SK-N-SH treated with all-trans-retinoic acid at 6 μM for 48 hours (cell line): ENCODE measurements at regions not wholly inside any gene's neighbourhood (a gene's known extent, or its start where the extent isn't known, plus 50 kb on each side); places are given as distances from the start of the nearest gene placed in this dataset.

Source experiments
- ATAC-seq: fragments of 200-7000 bp; cut with Tn5 transposase; 3 replicates; pipeline ENCODE4 v1.9.1; 2020; ENCODE audit warnings: mild to moderate bottlenecking, moderate library complexity
- BACH2 ChIP-seq: fragments of 250-450 bp; sonication (Bioruptor Pico); IDR thresholded peaks from 2 replicates; pipeline ENCODE4 v1.9.0; 2021; ENCODE audit warnings: mild to moderate bottlenecking, borderline replicate concordance
- CREB5 ChIP-seq: fragments of 250-450 bp; sonication (Bioruptor Pico); IDR thresholded peaks from 2 replicates; pipeline ENCODE4 v1.5.1; 2020; ENCODE audit warnings: low read depth, mild to moderate bottlenecking, moderate library complexity
- CSDC2 ChIP-seq: fragments of 250-450 bp; sonication (Bioruptor Pico); IDR thresholded peaks from 2 replicates; pipeline ENCODE4 v1.5.0; 2020; ENCODE audit warnings: mild to moderate bottlenecking, moderate library complexity
- ESRRG ChIP-seq: fragments of 250-450 bp; sonication (Bioruptor Pico); IDR thresholded peaks from 2 replicates; pipeline ENCODE4 v1.6.1; 2021; ENCODE audit warnings: mild to moderate bottlenecking
- GLIS3 ChIP-seq: fragments of 250-450 bp; sonication (Bioruptor Pico); IDR thresholded peaks from 2 replicates; pipeline ENCODE4 v1.5.0; 2020; ENCODE audit warnings: mild to moderate bottlenecking, moderate library complexity
- ISL1 ChIP-seq: fragments of 250-450 bp; sonication (Bioruptor Pico); IDR thresholded peaks from 2 replicates; pipeline ENCODE4 v2.1.2; 2022; ENCODE audit warnings: mild to moderate bottlenecking, moderate library complexity
- OSR1 ChIP-seq: fragments of 250-450 bp; sonication (Bioruptor Pico); IDR thresholded peaks from 2 replicates; pipeline ENCODE4 v1.8.0; 2022; ENCODE audit warnings: moderate library complexity, mild to moderate bottlenecking, inconsistent platforms
- PATZ1 ChIP-seq: fragments of 250-450 bp; sonication (Bioruptor Pico); IDR thresholded peaks from 2 replicates; pipeline ENCODE4 v1.8.0; 2020; ENCODE audit warnings: mild to moderate bottlenecking, moderate library complexity, borderline replicate concordance
- PPARA ChIP-seq: fragments of 250-450 bp; sonication (Bioruptor Pico); IDR thresholded peaks from 2 replicates; pipeline ENCODE4 v1.5.0; 2020; ENCODE audit warnings: mild to moderate bottlenecking, borderline replicate concordance
- RARB ChIP-seq: fragments of 250-450 bp; sonication (Bioruptor Pico); IDR thresholded peaks from 2 replicates; pipeline ENCODE4 v1.8.0; 2021; ENCODE audit warnings: mild to moderate bottlenecking, moderate library complexity
- SNAI2 ChIP-seq: fragments of 250-450 bp; sonication (Bioruptor Pico); IDR thresholded peaks from 2 replicates; pipeline ENCODE4 v1.5.0; 2020; ENCODE audit warnings: mild to moderate bottlenecking, moderate library complexity
- TCF4 ChIP-seq: fragments of 250-450 bp; sonication (Bioruptor Pico); IDR thresholded peaks from 2 replicates; pipeline ENCODE4 v1.8.0; 2021; ENCODE audit warnings: mild to moderate bottlenecking, moderate library complexity, borderline replicate concordance
- TOX ChIP-seq: fragments of 250-450 bp; sonication (Bioruptor Pico); IDR thresholded peaks from 2 replicates; pipeline ENCODE4 v1.8.0; 2021; ENCODE audit warnings: mild to moderate bottlenecking, moderate library complexity, borderline replicate concordance
- ZC3H10 ChIP-seq: fragments of 250-450 bp; sonication (Bioruptor Pico); IDR thresholded peaks from 2 replicates; pipeline ENCODE4 v1.5.1; 2021; ENCODE audit warnings: mild to moderate bottlenecking, moderate library complexity
- ZFP3 ChIP-seq: fragments of 250-450 bp; sonication (Bioruptor Pico); IDR thresholded peaks from 2 replicates; pipeline ENCODE4 v1.5.0; 2020; ENCODE audit warnings: mild to moderate bottlenecking, moderate library complexity
- ZFP30 ChIP-seq: fragments of 450-650 bp; formaldehyde crosslinking; IDR thresholded peaks from 2 replicates; pipeline ENCODE4 v1.5.0; 2022; ENCODE audit warnings: mild to moderate bottlenecking, moderate library complexity
- ZNF565 ChIP-seq: fragments of 450-650 bp; formaldehyde crosslinking; conservative IDR thresholded peaks from 2 replicates; pipeline ENCODE4 v1.5.0; 2020; ENCODE audit warnings: low read depth, mild to moderate bottlenecking, moderate library complexity
- ZNF70 ChIP-seq: fragments of 450-650 bp; formaldehyde crosslinking; IDR thresholded peaks from 2 replicates; pipeline ENCODE4 v1.5.0; 2020; ENCODE audit warnings: mild to moderate bottlenecking, moderate library complexity
- ZNF8 ChIP-seq: fragments of 450-650 bp; formaldehyde crosslinking; IDR thresholded peaks from 2 replicates; pipeline ENCODE4 v1.5.0; 2020; ENCODE audit warnings: mild to moderate bottlenecking, moderate library complexity
- TF ChIP-seq, protein P1 (sequence below): fragments of 250-450 bp; sonication (Bioruptor Pico); IDR thresholded peaks from 2 replicates; pipeline ENCODE4 v1.8.0; 2021; ENCODE audit warnings: low read depth, mild to moderate bottlenecking, moderate library complexity, borderline replicate concordance
- TF ChIP-seq, protein P2 (sequence below): fragments of 250-450 bp; sonication (Bioruptor Pico); IDR thresholded peaks from 2 replicates; pipeline ENCODE4 v1.5.1; 2021; ENCODE audit warnings: mild to moderate bottlenecking, moderate library complexity
- TF ChIP-seq, protein P3 (sequence below): fragments of 250-450 bp; sonication (Bioruptor Pico); IDR thresholded peaks from 2 replicates; pipeline ENCODE4 v1.5.0; 2020; ENCODE audit warnings: mild to moderate bottlenecking, moderate library complexity

DNA sequence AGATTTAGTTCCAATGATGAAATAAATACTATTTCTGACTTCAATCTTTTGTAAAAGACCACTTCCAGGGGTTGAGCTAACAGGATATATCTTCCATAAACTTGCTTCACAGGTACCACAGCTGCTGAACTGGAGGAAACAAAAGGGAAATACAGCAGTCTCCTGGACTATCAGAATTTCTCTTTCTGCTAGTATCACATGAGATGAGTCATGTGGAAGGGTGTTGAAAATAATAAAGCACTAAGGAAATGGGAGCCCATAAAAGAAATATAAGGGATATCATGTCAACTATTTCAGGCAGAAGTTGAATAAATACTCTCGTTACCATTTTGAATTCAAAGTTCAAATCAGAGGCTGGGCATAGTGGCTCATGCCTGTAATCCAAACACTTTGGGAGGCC lies 250.3 kb upstream of the NFE2L3 start:
- TF ChIP-seq PPARA (CRISPR knock-in tag), result no peak
- TF ChIP-seq ZNF8 (CRISPR knock-in tag), result no peak
- no peak for TF ChIP-seq ZFP30 (CRISPR knock-in tag)
- TF ChIP-seq BACH2 (CRISPR knock-in tag), result no peak
- TF ChIP-seq ESRRG, result no peak
- TF ChIP-seq RARB (CRISPR knock-in tag), result no peak
- TF ChIP-seq ZNF70, result no peak
- no peak for TF ChIP-seq CSDC2 (CRISPR knock-in tag)
- TF ChIP-seq, protein P1, sequence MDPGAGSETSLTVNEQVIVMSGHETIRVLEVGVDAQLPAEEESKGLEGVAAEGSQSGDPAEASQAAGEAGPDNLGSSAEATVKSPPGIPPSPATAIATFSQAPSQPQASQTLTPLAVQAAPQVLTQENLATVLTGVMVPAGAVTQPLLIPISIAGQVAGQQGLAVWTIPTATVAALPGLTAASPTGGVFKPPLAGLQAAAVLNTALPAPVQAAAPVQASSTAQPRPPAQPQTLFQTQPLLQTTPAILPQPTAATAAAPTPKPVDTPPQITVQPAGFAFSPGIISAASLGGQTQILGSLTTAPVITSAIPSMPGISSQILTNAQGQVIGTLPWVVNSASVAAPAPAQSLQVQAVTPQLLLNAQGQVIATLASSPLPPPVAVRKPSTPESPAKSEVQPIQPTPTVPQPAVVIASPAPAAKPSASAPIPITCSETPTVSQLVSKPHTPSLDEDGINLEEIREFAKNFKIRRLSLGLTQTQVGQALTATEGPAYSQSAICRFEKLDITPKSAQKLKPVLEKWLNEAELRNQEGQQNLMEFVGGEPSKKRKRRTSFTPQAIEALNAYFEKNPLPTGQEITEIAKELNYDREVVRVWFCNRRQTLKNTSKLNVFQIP (CRISPR knock-in tag), result no peak
- TF ChIP-seq, protein P2, sequence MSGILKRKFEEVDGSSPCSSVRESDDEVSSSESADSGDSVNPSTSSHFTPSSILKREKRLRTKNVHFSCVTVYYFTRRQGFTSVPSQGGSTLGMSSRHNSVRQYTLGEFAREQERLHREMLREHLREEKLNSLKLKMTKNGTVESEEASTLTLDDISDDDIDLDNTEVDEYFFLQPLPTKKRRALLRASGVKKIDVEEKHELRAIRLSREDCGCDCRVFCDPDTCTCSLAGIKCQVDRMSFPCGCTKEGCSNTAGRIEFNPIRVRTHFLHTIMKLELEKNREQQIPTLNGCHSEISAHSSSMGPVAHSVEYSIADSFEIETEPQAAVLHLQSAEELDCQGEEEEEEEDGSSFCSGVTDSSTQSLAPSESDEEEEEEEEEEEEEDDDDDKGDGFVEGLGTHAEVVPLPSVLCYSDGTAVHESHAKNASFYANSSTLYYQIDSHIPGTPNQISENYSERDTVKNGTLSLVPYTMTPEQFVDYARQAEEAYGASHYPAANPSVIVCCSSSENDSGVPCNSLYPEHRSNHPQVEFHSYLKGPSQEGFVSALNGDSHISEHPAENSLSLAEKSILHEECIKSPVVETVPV (CRISPR knock-in tag), result no peak
- no peak for TF ChIP-seq ZFP3
- ATAC-seq, result no peak

DNA sequence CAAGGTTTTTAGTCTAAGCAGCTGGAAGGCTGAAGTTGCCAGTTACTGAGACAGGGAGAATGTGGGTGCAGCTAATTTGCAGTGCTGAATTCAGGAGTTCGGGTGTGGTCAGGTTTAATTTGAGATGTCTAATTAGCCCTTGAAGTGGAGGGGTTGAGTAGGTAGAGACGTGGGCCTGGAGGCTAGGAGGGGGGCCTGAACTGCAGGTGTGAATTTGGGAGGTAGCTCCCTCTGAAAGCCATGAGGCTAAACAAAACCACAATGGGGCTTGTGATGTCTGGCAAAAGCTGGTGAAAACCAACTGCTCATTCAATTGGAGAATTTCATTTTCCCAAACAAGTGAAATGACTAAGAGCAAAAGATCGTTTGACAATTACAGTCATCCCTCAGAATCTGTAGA lies 246.0 kb upstream of the NFE2L3 start:
- ATAC-seq, result no peak
- TF ChIP-seq PPARA (CRISPR knock-in tag) (no peak), ZFP30 (CRISPR knock-in tag) (no peak), ZC3H10 (CRISPR knock-in tag) (no peak), CSDC2 (CRISPR knock-in tag) (no peak), TOX (CRISPR knock-in tag) (no peak), OSR1 (no peak), ZNF8 (CRISPR knock-in tag) (no peak), TCF4 (no peak), GLIS3 (CRISPR knock-in tag) (no peak), CREB5 (CRISPR knock-in tag) (no peak), SNAI2 (CRISPR knock-in tag) (no peak), ZNF565 (CRISPR knock-in tag) (no peak), PATZ1 (CRISPR knock-in tag) (no peak), ISL1 (CRISPR knock-in tag) (no peak), BACH2 (CRISPR knock-in tag) (no peak), ZFP3 (no peak)
- TF ChIP-seq, protein P1 (CRISPR knock-in tag), result no peak
- TF ChIP-seq, protein P3, sequence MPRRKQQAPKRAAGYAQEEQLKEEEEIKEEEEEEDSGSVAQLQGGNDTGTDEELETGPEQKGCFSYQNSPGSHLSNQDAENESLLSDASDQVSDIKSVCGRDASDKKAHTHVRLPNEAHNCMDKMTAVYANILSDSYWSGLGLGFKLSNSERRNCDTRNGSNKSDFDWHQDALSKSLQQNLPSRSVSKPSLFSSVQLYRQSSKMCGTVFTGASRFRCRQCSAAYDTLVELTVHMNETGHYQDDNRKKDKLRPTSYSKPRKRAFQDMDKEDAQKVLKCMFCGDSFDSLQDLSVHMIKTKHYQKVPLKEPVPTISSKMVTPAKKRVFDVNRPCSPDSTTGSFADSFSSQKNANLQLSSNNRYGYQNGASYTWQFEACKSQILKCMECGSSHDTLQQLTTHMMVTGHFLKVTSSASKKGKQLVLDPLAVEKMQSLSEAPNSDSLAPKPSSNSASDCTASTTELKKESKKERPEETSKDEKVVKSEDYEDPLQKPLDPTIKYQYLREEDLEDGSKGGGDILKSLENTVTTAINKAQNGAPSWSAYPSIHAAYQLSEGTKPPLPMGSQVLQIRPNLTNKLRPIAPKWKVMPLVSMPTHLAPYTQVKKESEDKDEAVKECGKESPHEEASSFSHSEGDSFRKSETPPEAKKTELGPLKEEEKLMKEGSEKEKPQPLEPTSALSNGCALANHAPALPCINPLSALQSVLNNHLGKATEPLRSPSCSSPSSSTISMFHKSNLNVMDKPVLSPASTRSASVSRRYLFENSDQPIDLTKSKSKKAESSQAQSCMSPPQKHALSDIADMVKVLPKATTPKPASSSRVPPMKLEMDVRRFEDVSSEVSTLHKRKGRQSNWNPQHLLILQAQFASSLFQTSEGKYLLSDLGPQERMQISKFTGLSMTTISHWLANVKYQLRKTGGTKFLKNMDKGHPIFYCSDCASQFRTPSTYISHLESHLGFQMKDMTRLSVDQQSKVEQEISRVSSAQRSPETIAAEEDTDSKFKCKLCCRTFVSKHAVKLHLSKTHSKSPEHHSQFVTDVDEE (CRISPR knock-in tag), result no peak
- TF ChIP-seq, protein P2 (CRISPR knock-in tag), result no peak
